Keratinocyte (primary cell): ENCODE measurements at regions not wholly inside any gene's neighbourhood (a gene's known extent, or its start where the extent isn't known, plus 50 kb on each side); places are given as distances from the start of the nearest gene placed in this dataset.

Source experiments
- DNase-seq: peaks from one replicate; pipeline ENCODE4 v3.0.0-alpha.2; 2011; ENCODE audit warnings: low read depth, missing footprints, low spot score
- FAIRE-seq: peaks from 2 replicates; lab custom pipeline; 2011; peaks lifted over from hg19 to GRCh38; lab: Jason Lieb, UNC
- H2AFZ ChIP-seq: 2 replicates; pipeline ENCODE4 v1.6.0; 2012; ENCODE audit warnings: low read length, control low read depth, inconsistent platforms; ENCODE audit not compliant: control insufficient read depth
- H3K27ac ChIP-seq: 2 replicates; pipeline ENCODE4 v1.5.1; 2011; ENCODE audit warnings: low read length; ENCODE audit not compliant: control insufficient read depth, insufficient read depth
- H3K27me3 ChIP-seq: 3 replicates; pipeline ENCODE4 v1.6.0; 2011; ENCODE audit warnings: low read length; ENCODE audit not compliant: control insufficient read depth, insufficient read depth; ENCODE audit errors: extremely low read depth
- H3K36me3 ChIP-seq, 2 experiments: 2 replicates in 1 of 2; 3 replicates in 1 of 2; pipeline ENCODE4 v1.5.1; 2011; ENCODE audit warnings: low read length in 2 of 2, mild to moderate bottlenecking in 1 of 2; ENCODE audit not compliant: control insufficient read depth in 2 of 2, insufficient read depth in 2 of 2; ENCODE audit errors: extremely low read depth in 1 of 2
- H3K4me1 ChIP-seq: 3 replicates; pipeline ENCODE4 v1.5.1; 2011; ENCODE audit warnings: low read length; ENCODE audit not compliant: control insufficient read depth, insufficient read depth; ENCODE audit errors: extremely low read depth
- H3K4me2 ChIP-seq: 3 replicates; pipeline ENCODE4 v1.6.0; 2011; ENCODE audit warnings: low read depth, low read length; ENCODE audit not compliant: control insufficient read depth, insufficient read depth; ENCODE audit errors: extremely low read depth
- H3K4me3 ChIP-seq, 3 experiments: fragments of 200-600 bp in 1 of 3; sonication (generic) in 1 of 3; 2 replicates in 2 of 3; 3 replicates in 1 of 3; pipeline ENCODE4 v1.5.1; 2011 to 2016; ENCODE audit warnings: low read length in 3 of 3, mild to moderate bottlenecking in 3 of 3, control low read depth in 2 of 3, inconsistent platforms in 1 of 3, low read depth in 1 of 3, mixed read lengths in 1 of 3, mixed run types in 1 of 3, moderate library complexity in 1 of 3; ENCODE audit not compliant: control insufficient read depth in 2 of 3, insufficient read depth in 2 of 3; ENCODE audit errors: extremely low read depth in 1 of 3
- H3K79me2 ChIP-seq: 2 replicates; pipeline ENCODE4 v1.6.0; 2012; ENCODE audit warnings: low read length; ENCODE audit not compliant: control insufficient read depth, insufficient read depth
- H3K9ac ChIP-seq: 3 replicates; pipeline ENCODE4 v1.6.0; 2011; ENCODE audit warnings: low read length; ENCODE audit not compliant: control insufficient read depth, insufficient read depth; ENCODE audit errors: extremely low read depth
- H3K9me1 ChIP-seq: 3 replicates; pipeline ENCODE4 v1.6.0; 2011; ENCODE audit warnings: low read length; ENCODE audit not compliant: control insufficient read depth, insufficient read depth; ENCODE audit errors: extremely low read depth
- H3K9me3 ChIP-seq: 2 replicates; pipeline ENCODE4 v1.5.1; 2012; ENCODE audit warnings: low read depth, low read length; ENCODE audit not compliant: control insufficient read depth
- H4K20me1 ChIP-seq: 3 replicates; pipeline ENCODE4 v1.6.0; 2011; ENCODE audit warnings: low read length; ENCODE audit not compliant: control insufficient read depth, insufficient read depth; ENCODE audit errors: extremely low read depth
- CTCF ChIP-seq, 3 experiments: IDR thresholded peaks in 1 of 3; conservative IDR thresholded peaks in 1 of 3; optimal IDR thresholded peaks in 1 of 3; 2 replicates in 2 of 3; 3 replicates in 1 of 3; pipeline versions ENCODE3 to v1.5.1; 2011; ENCODE audit warnings: low read length in 3 of 3, mild to moderate bottlenecking in 3 of 3, moderate library complexity in 2 of 3, control low read depth in 1 of 3, inconsistent platforms in 1 of 3; ENCODE audit not compliant: insufficient read depth in 2 of 3; ENCODE audit errors: extremely low read depth in 1 of 3
- EZH2 ChIP-seq: IDR thresholded peaks from one replicate; pipeline ENCODE4 v1.6.1; 2012; ENCODE audit warnings: inconsistent platforms, mild to moderate bottlenecking, low read length, moderate library complexity
- dilution Hi-C: fragments of 300-500 bp; cut with MboI; formaldehyde crosslinking; loops from one replicate; pipeline ENCODE4 v1.7.0; 2020; ENCODE audit warnings: low sequenced_read_pairs; ENCODE audit not compliant: extremely low pct_ligation_motif_present

GRCh38 chr18:11372163-11372562 is 222.8 kb upstream of the PIEZO2 start:
- Histone ChIP-seq H3K4me1 (no peaks in the 10 kb centered on the region), H3K27ac (no peak overlapping the region), H3K79me2 (no peaks in the 10 kb centered on the region), H3K4me3 (no peak overlapping the region), H3K36me3 (no peaks in the 10 kb centered on the region), H4K20me1 (no peaks in the 10 kb centered on the region), H3K9ac (no peak overlapping the region), H2AFZ (no peak overlapping the region), H3K4me2 (no peak overlapping the region), H3K27me3 (no peaks in the 10 kb centered on the region), H3K9me1 (no peaks in the 10 kb centered on the region), H3K9me3 (no peaks in the 10 kb centered on the region)
- TF ChIP-seq CTCF (optimal IDR thresholded peaks at IDR 0.05 in 1 of 3, IDR thresholded peaks at IDR 0.05 in 1 of 3, conservative IDR thresholded peaks at IDR 0.05 in 1 of 3; ENCODE audit: extremely low read depth in 1 of 3, insufficient read depth in 2 of 3, low read length in 3 of 3) (no peak), EZH2 (no peak)
- DNase-seq (no peak), FAIRE-seq (no peak)
- dilution Hi-C loops, result no loop called here

- no peak overlapping the region for H2AFZ ChIP-seq
- TF ChIP-seq CTCF (optimal IDR thresholded peaks at IDR 0.05 in 1 of 3, IDR thresholded peaks at IDR 0.05 in 1 of 3, conservative IDR thresholded peaks at IDR 0.05 in 1 of 3; ENCODE audit: extremely low read depth in 1 of 3, insufficient read depth in 2 of 3, low read length in 3 of 3), result no peak
- no peak for TF ChIP-seq EZH2
- no peaks in the 10 kb centered on the region for H3K9me1 ChIP-seq
- no peaks in the 10 kb centered on the region for H3K79me2 ChIP-seq
- no peak overlapping the region for H3K9ac ChIP-seq
- H4K20me1 ChIP-seq, result no peaks in the 10 kb centered on the region
- no peak overlapping the region for H3K4me3 ChIP-seq
- no peak overlapping the region for H3K4me2 ChIP-seq
- no peak for FAIRE-seq
- DNase-seq, result no peak
- H3K36me3 ChIP-seq, result no peaks in the 10 kb centered on the region
- dilution Hi-C loops, result no loop called here
- H3K27me3 ChIP-seq, result no peaks in the 10 kb centered on the region
- no peaks in the 10 kb centered on the region for H3K9me3 ChIP-seq
- no peak overlapping the region for H3K27ac ChIP-seq
- no peaks in the 10 kb centered on the region for H3K4me1 ChIP-seq
Observed at GRCh38 chr18:11369556-11369955, 220.2 kb upstream of the PIEZO2 start.
